ENCODE measurements at regions not wholly inside any gene's neighbourhood (a gene's known extent, or its start where the extent isn't known, plus 50 kb on each side); places are given as distances from the start of the nearest gene placed in this dataset.
"Not testable (repeated sequence)": the region's sequence is repeated elsewhere in the genome, so short reads cannot be mapped to it uniquely, and the experiment has no call there.

GRCh38 chr1:95537176-95537575, 303.2 kb downstream of the RWDD3 start:
- Histone ChIP-seq H3K27ac (ENCODE audit: low read length) (no peak overlapping the region), H3K4me1 (ENCODE audit: insufficient read depth, low read length) (no peaks in the 10 kb centered on the region), H3K4me3 (ENCODE audit: low read length) (no peak overlapping the region), H3K36me3 (ENCODE audit: insufficient read depth, low read depth, low read length) (no peaks in the 10 kb centered on the region), H3K27me3 (ENCODE audit: insufficient read depth, low read length) (no peaks in the 10 kb centered on the region), H3K9ac (ENCODE audit: low read depth, low read length) (no peak overlapping the region), H3K9me3 (ENCODE audit: insufficient read depth, low read depth, low read length) (no peaks in the 10 kb centered on the region)

GRCh38 chr1:95538242-95538641, 304.2 kb downstream of the RWDD3 start:
- not testable (repeated sequence) for H3K4me1 ChIP-seq (ENCODE audit: insufficient read depth, low read length); H3K9me3 ChIP-seq (ENCODE audit: insufficient read depth, low read depth, low read length); H3K9ac ChIP-seq (ENCODE audit: low read depth, low read length); H3K4me3 ChIP-seq (ENCODE audit: low read length); H3K27ac ChIP-seq (ENCODE audit: low read length); H3K36me3 ChIP-seq (ENCODE audit: insufficient read depth, low read depth, low read length); H3K27me3 ChIP-seq (ENCODE audit: insufficient read depth, low read length)

GRCh38 chr1:95542936-95543335, 308.9 kb downstream of the RWDD3 start:
- no peak overlapping the region for H3K9ac ChIP-seq (ENCODE audit: low read depth, low read length)
- no peak overlapping the region for H3K4me3 ChIP-seq (ENCODE audit: low read length)
- H3K36me3 ChIP-seq (ENCODE audit: insufficient read depth, low read depth, low read length): no peaks in the 10 kb centered on the region

GRCh38 chr1:95547005-95547404, 313.0 kb downstream of the RWDD3 start:
- Histone ChIP-seq H3K4me1 (ENCODE audit: insufficient read depth, low read length) (no peaks in the 10 kb centered on the region), H3K9me3 (ENCODE audit: insufficient read depth, low read depth, low read length) (no peaks in the 10 kb centered on the region), H3K9ac (ENCODE audit: low read depth, low read length) (no peak overlapping the region), H3K27ac (ENCODE audit: low read length) (no peak overlapping the region), H3K4me3 (ENCODE audit: low read length) (no peak overlapping the region), H3K36me3 (ENCODE audit: insufficient read depth, low read depth, low read length) (no peaks in the 10 kb centered on the region), H3K27me3 (ENCODE audit: insufficient read depth, low read length) (no peaks in the 10 kb centered on the region)

More at GRCh38 chr1:95542936-95543335, 308.9 kb downstream of the RWDD3 start:
- Histone ChIP-seq H3K9me3 (ENCODE audit: insufficient read depth, low read depth, low read length) (no peaks in the 10 kb centered on the region), H3K27ac (ENCODE audit: low read length) (no peak overlapping the region), H3K27me3 (ENCODE audit: insufficient read depth, low read length) (no peaks in the 10 kb centered on the region), H3K4me1 (ENCODE audit: insufficient read depth, low read length) (no peaks in the 10 kb centered on the region)

- Histone ChIP-seq H3K4me3 (ENCODE audit: low read length) (no peak overlapping the region), H3K9ac (ENCODE audit: low read depth, low read length) (no peak overlapping the region), H3K27me3 (ENCODE audit: insufficient read depth, low read length) (no peaks in the 10 kb centered on the region), H3K9me3 (ENCODE audit: insufficient read depth, low read depth, low read length) (no peaks in the 10 kb centered on the region), H3K27ac (ENCODE audit: low read length) (no peak overlapping the region), H3K4me1 (ENCODE audit: insufficient read depth, low read length) (no peaks in the 10 kb centered on the region), H3K36me3 (ENCODE audit: insufficient read depth, low read depth, low read length) (no peaks in the 10 kb centered on the region)
Measured at GRCh38 chr1:95548211-95548610, 314.2 kb downstream of the RWDD3 start.

GRCh38 chr1:95551201-95551600, 317.2 kb downstream of the RWDD3 start:
- no peak overlapping the region for H3K27ac ChIP-seq (ENCODE audit: low read length)
- H3K9ac ChIP-seq (ENCODE audit: low read depth, low read length): no peak overlapping the region
- H3K4me1 ChIP-seq (ENCODE audit: insufficient read depth, low read length): no peaks in the 10 kb centered on the region
- no peaks in the 10 kb centered on the region for H3K36me3 ChIP-seq (ENCODE audit: insufficient read depth, low read depth, low read length)
- H3K9me3 ChIP-seq (ENCODE audit: insufficient read depth, low read depth, low read length): peaks cover 2% of the 10 kb centered on the region; the same call in 1 of the 2 replicates
- H3K4me3 ChIP-seq (ENCODE audit: low read length): no peak overlapping the region
- H3K27me3 ChIP-seq (ENCODE audit: insufficient read depth, low read length): no peaks in the 10 kb centered on the region

GRCh38 chr1:95553595-95553994, 319.6 kb downstream of the RWDD3 start:
- no peaks in the 10 kb centered on the region for H3K27me3 ChIP-seq (ENCODE audit: insufficient read depth, low read length)
- peaks cover 10% of the 10 kb centered on the region; the same call in 1 of the 2 replicates for H3K9me3 ChIP-seq (ENCODE audit: insufficient read depth, low read depth, low read length)
- no peak overlapping the region for H3K9ac ChIP-seq (ENCODE audit: low read depth, low read length)
- H3K4me3 ChIP-seq (ENCODE audit: low read length): no peak overlapping the region
- no peaks in the 10 kb centered on the region for H3K36me3 ChIP-seq (ENCODE audit: insufficient read depth, low read depth, low read length)
- H3K4me1 ChIP-seq (ENCODE audit: insufficient read depth, low read length): no peaks in the 10 kb centered on the region
- no peak overlapping the region for H3K27ac ChIP-seq (ENCODE audit: low read length)

GRCh38 chr1:95554408-95554807, 320.4 kb downstream of the RWDD3 start:
- Histone ChIP-seq H3K4me1 (ENCODE audit: insufficient read depth, low read length) (no peaks in the 10 kb centered on the region), H3K9me3 (ENCODE audit: insufficient read depth, low read depth, low read length) (peaks cover 11% of the 10 kb centered on the region; the same call in 1 of the 2 replicates), H3K27ac (ENCODE audit: low read length) (no peak overlapping the region), H3K4me3 (ENCODE audit: low read length) (no peak overlapping the region), H3K9ac (ENCODE audit: low read depth, low read length) (no peak overlapping the region), H3K27me3 (ENCODE audit: insufficient read depth, low read length) (no peaks in the 10 kb centered on the region), H3K36me3 (ENCODE audit: insufficient read depth, low read depth, low read length) (no peaks in the 10 kb centered on the region)

- Histone ChIP-seq H3K27ac (ENCODE audit: low read length) (no peak overlapping the region), H3K4me1 (ENCODE audit: insufficient read depth, low read length) (no peaks in the 10 kb centered on the region), H3K36me3 (ENCODE audit: insufficient read depth, low read depth, low read length) (no peaks in the 10 kb centered on the region), H3K9me3 (ENCODE audit: insufficient read depth, low read depth, low read length) (peaks cover 11% of the 10 kb centered on the region; the same call in 1 of the 2 replicates), H3K4me3 (ENCODE audit: low read length) (no peak overlapping the region), H3K9ac (ENCODE audit: low read depth, low read length) (no peak overlapping the region), H3K27me3 (ENCODE audit: insufficient read depth, low read length) (no peaks in the 10 kb centered on the region)
Measured at GRCh38 chr1:95558791-95559190, 324.8 kb downstream of the RWDD3 start.

- Histone ChIP-seq H3K9ac (ENCODE audit: low read depth, low read length) (no peak overlapping the region), H3K9me3 (ENCODE audit: insufficient read depth, low read depth, low read length) (peaks cover 8% of the 10 kb centered on the region; the same call in 1 of the 2 replicates), H3K27ac (ENCODE audit: low read length) (no peak overlapping the region), H3K27me3 (ENCODE audit: insufficient read depth, low read length) (no peaks in the 10 kb centered on the region), H3K4me1 (ENCODE audit: insufficient read depth, low read length) (no peaks in the 10 kb centered on the region), H3K4me3 (ENCODE audit: low read length) (no peak overlapping the region), H3K36me3 (ENCODE audit: insufficient read depth, low read depth, low read length) (no peaks in the 10 kb centered on the region)
Measured at GRCh38 chr1:95561346-95561745, 327.3 kb downstream of the RWDD3 start.

GRCh38 chr1:95562230-95562629, 328.2 kb downstream of the RWDD3 start:
- no peak overlapping the region for H3K4me3 ChIP-seq (ENCODE audit: low read length)
- H3K36me3 ChIP-seq (ENCODE audit: insufficient read depth, low read depth, low read length): no peaks in the 10 kb centered on the region
- H3K4me1 ChIP-seq (ENCODE audit: insufficient read depth, low read length): no peaks in the 10 kb centered on the region
- no peak overlapping the region for H3K27ac ChIP-seq (ENCODE audit: low read length)
- no peak overlapping the region for H3K9ac ChIP-seq (ENCODE audit: low read depth, low read length)
- H3K27me3 ChIP-seq (ENCODE audit: insufficient read depth, low read length): no peaks in the 10 kb centered on the region
- H3K9me3 ChIP-seq (ENCODE audit: insufficient read depth, low read depth, low read length): peaks cover 7% of the 10 kb centered on the region; the same call in 1 of the 2 replicates

- H3K36me3 ChIP-seq (ENCODE audit: insufficient read depth, low read depth, low read length): no peaks in the 10 kb centered on the region
- H3K9me3 ChIP-seq (ENCODE audit: insufficient read depth, low read depth, low read length): no peaks in the 10 kb centered on the region; the same call in 1 of the 2 replicates
- H3K27ac ChIP-seq (ENCODE audit: low read length): no peak overlapping the region
- no peaks in the 10 kb centered on the region for H3K27me3 ChIP-seq (ENCODE audit: insufficient read depth, low read length)
- no peaks in the 10 kb centered on the region for H3K4me1 ChIP-seq (ENCODE audit: insufficient read depth, low read length)
- no peak overlapping the region for H3K4me3 ChIP-seq (ENCODE audit: low read length)
- no peak overlapping the region for H3K9ac ChIP-seq (ENCODE audit: low read depth, low read length)
Measured at GRCh38 chr1:95572002-95572401, 338.0 kb downstream of the RWDD3 start.
